ENCODE measurements at regions not wholly inside any gene's neighbourhood (a gene's known extent, or its start where the extent isn't known, plus 50 kb on each side); places are given as distances from the start of the nearest gene placed in this dataset.

DNA sequence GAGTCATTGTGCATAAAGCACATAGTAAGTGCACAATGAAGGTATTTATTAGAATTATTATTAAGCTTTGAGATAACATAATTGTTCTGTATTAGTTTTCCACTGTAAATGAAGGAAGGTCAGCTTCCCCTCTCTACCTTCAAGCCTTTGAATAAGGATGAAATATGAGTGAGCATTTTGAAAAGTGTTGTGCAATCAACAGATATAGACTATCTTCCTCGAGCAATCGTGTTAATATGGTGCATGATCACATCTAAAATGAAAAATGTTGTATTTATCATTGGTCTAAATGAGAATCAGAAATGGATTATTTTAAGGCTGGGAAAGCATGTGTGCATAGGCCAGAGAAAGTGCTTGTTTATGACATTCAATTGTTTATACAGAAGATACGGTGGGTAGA is 1474.6 kb upstream of the TENM3 start:
- TF ChIP-seq EZH2 (IDR thresholded peaks at IDR 0.05) (no peak), POLR2AphosphoS5 (IDR thresholded peaks at IDR 0.05; ENCODE audit: borderline replicate concordance, low read depth, low read length) (no peak), FOXP2 (optimal IDR thresholded peaks at IDR 0.05; ENCODE audit: control extremely low read depth, extremely low read length, insufficient read depth) (no peak)
